Mesothelial cell of epicardium (in vitro differentiated cells): ENCODE measurements at regions not wholly inside any gene's neighbourhood (a gene's known extent, or its start where the extent isn't known, plus 50 kb on each side); places are given as distances from the start of the nearest gene placed in this dataset.
"Not testable (repeated sequence)": the region's sequence is repeated elsewhere in the genome, so short reads cannot be mapped to it uniquely, and the experiment has no call there.

ENCODE experiments used
- DNase-seq, 2 experiments: peaks; one replicate each; pipeline ENCODE4 v3.0.0; 2021; ENCODE audit warnings: low spot score in 2 of 2; ENCODE audit not compliant: unreplicated experiment in 2 of 2
- H3K27ac Mint-ChIP-seq: 2 replicates; pipeline ENCODE4 v1.8.0; 2021; ENCODE audit warnings: mixed read lengths
- H3K27me3 Mint-ChIP-seq: 2 replicates; pipeline ENCODE4 v1.8.0; 2021; ENCODE audit warnings: low read depth, mixed read lengths
- H3K36me3 Mint-ChIP-seq: 2 replicates; pipeline ENCODE4 v1.8.0; 2021; ENCODE audit warnings: mixed read lengths
- H3K4me1 Mint-ChIP-seq: 2 replicates; pipeline ENCODE4 v1.8.0; 2021; ENCODE audit warnings: mixed read lengths
- H3K4me3 Mint-ChIP-seq: 2 replicates; pipeline ENCODE4 v1.8.0; 2021; ENCODE audit warnings: mild to moderate bottlenecking, moderate library complexity, mixed read lengths
- H3K9me3 Mint-ChIP-seq: 2 replicates; pipeline ENCODE4 v1.8.0; 2021; ENCODE audit warnings: mixed read lengths
- TF ChIP-seq, protein P1 (sequence below): fragments of 200-600 bp; sonication (generic); IDR thresholded peaks from one replicate; pipeline ENCODE4 v1.5.0; 2021; ENCODE audit warnings: antibody characterized with exemption; ENCODE audit not compliant: unreplicated experiment

DNA sequence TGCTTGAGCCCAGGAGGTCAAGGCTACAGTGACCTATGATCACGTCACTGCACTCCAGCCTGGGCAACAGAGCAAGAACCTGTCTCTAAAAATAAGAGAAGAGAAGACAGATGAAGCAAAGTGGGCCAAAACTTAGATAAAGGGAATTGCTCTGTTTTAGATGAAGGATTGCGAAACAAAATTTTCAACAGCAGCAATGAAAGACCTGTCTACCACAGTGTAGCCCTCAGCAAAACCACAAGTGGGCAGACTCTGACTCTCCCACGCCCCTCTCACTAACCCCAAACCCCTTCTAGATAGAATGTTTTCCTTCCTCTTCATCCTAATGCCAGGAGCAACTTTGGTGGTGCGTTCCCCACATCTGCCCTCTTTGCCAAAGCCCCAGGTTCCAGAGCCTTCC lies 105.6 kb upstream of the ALDH3B2 start:
- Mint-ChIP-seq H3K4me3 (no peak overlapping the region), H3K27ac (no peak overlapping the region), H3K9me3 (no peaks in the 10 kb centered on the region), H3K27me3 (peaks cover 6% of the 10 kb centered on the region), H3K36me3 (no peaks in the 10 kb centered on the region), H3K4me1 (no peaks in the 10 kb centered on the region)
- DNase-seq = no peak
- TF ChIP-seq, protein P1, sequence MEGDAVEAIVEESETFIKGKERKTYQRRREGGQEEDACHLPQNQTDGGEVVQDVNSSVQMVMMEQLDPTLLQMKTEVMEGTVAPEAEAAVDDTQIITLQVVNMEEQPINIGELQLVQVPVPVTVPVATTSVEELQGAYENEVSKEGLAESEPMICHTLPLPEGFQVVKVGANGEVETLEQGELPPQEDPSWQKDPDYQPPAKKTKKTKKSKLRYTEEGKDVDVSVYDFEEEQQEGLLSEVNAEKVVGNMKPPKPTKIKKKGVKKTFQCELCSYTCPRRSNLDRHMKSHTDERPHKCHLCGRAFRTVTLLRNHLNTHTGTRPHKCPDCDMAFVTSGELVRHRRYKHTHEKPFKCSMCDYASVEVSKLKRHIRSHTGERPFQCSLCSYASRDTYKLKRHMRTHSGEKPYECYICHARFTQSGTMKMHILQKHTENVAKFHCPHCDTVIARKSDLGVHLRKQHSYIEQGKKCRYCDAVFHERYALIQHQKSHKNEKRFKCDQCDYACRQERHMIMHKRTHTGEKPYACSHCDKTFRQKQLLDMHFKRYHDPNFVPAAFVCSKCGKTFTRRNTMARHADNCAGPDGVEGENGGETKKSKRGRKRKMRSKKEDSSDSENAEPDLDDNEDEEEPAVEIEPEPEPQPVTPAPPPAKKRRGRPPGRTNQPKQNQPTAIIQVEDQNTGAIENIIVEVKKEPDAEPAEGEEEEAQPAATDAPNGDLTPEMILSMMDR = no peak

- not testable (repeated sequence) for H3K36me3 Mint-ChIP-seq
These were observed 104.9 kb upstream of the ALDH3B2 start for GRCh38 chr11:67779189-67779875.

GRCh38 chr11:67776852-67777520 lies 102.6 kb upstream of the ALDH3B2 start:
- Mint-ChIP-seq H3K27ac (no peak overlapping the region), H3K36me3 (no peaks in the 10 kb centered on the region), H3K4me1 (peaks cover 5% of the 10 kb centered on the region), H3K27me3 (peaks cover 14% of the 10 kb centered on the region), H3K9me3 (no peaks in the 10 kb centered on the region), H3K4me3 (no peak overlapping the region)
- DNase-seq = no peak
- TF ChIP-seq, protein P1 = no peak

More at GRCh38 chr11:67779189-67779875, 104.9 kb upstream of the ALDH3B2 start:
- H3K9me3 Mint-ChIP-seq, H3K4me3 Mint-ChIP-seq, DNase-seq, H3K27ac Mint-ChIP-seq, H3K4me1 Mint-ChIP-seq: not testable (repeated sequence)
- peaks cover 12% of the 10 kb centered on the region for H3K27me3 Mint-ChIP-seq

DNA sequence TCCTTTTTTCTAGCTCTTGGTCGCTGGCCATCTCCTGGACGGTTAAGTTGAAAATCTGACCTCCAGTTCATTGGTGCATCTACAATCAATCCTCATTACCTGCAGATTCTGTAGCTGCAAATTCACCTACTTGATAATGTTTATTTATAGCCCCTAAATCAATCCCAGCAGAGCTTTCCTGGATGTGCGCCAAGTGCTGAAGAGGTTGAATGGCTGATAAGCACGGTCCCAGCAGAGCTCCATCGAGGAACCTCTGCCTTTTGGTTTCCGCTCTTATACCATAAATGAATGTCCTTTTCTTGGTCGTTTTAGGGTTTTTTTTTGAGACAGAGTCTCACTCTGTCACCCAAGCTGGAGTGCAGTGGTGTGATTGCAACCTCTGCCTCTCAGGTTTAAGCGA lies 99.8 kb upstream of the ALDH3B2 start:
- not testable (repeated sequence) for H3K4me1 Mint-ChIP-seq, H3K4me3 Mint-ChIP-seq, H3K36me3 Mint-ChIP-seq, H3K27ac Mint-ChIP-seq, DNase-seq, H3K9me3 Mint-ChIP-seq
- peaks cover 14% of the 10 kb centered on the region for H3K27me3 Mint-ChIP-seq

- not testable (repeated sequence) for H3K27ac Mint-ChIP-seq, DNase-seq, H3K4me1 Mint-ChIP-seq, H3K27me3 Mint-ChIP-seq, H3K9me3 Mint-ChIP-seq, H3K4me3 Mint-ChIP-seq, H3K36me3 Mint-ChIP-seq
These were observed 93.7 kb upstream of the ALDH3B2 start for GRCh38 chr11:67768001-67768730.

DNA sequence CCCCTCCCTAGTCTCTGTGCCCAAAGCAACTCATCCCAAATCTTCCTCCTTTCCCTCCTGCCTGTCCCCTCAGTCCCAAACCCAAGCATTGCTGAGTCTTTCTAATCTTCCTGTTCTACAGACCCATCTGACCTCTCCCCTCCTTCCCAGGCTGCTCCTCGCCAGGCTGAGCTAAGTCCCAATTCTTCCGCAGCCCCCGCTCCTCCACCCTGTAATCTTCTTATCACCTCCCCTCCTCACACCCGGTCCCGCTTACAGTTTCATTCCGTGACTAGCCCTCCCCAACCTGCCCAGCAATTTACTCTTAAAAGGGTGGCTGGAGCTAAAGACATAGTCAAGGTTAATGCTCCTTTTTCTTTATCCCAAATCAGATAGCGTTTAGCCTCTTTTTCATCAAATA lies 86.8 kb upstream of the ALDH3B2 start:
- H3K4me1 Mint-ChIP-seq = peaks cover 44% of the 10 kb centered on the region
- not testable (repeated sequence) for H3K4me3 Mint-ChIP-seq, H3K27ac Mint-ChIP-seq, H3K27me3 Mint-ChIP-seq, H3K9me3 Mint-ChIP-seq, DNase-seq, H3K36me3 Mint-ChIP-seq

DNA sequence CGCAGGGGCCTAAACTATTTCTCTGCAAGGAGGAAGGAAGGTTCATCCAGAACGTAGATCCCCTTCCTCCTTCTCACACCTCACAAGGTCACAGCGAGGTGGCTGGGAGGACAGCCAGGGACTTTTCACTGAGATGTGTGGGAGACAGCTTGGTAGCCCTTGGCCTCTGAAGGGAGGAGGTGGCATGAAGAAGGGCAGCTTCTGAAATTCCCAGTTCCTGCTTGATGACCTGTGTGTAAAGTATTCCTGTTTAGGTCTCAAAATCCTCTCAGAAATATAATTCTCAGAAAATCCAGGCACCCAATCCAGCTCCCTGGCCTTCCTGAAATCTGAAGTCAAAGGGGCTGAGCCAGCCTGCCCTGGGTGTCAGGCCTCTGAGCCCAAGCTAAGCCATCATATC lies 84.9 kb upstream of the ALDH3B2 start:
- not testable (repeated sequence) for H3K27ac Mint-ChIP-seq, H3K9me3 Mint-ChIP-seq, H3K4me3 Mint-ChIP-seq, DNase-seq, H3K27me3 Mint-ChIP-seq, H3K36me3 Mint-ChIP-seq
- peaks cover 45% of the 10 kb centered on the region for H3K4me1 Mint-ChIP-seq

- DNase-seq, H3K4me3 Mint-ChIP-seq, H3K9me3 Mint-ChIP-seq, H3K36me3 Mint-ChIP-seq, H3K27me3 Mint-ChIP-seq: not testable (repeated sequence)
- H3K27ac Mint-ChIP-seq = peak overlapping the region; percentile 37
- peaks cover 52% of the 10 kb centered on the region for H3K4me1 Mint-ChIP-seq
These were observed 84.0 kb upstream of the ALDH3B2 start for GRCh38 chr11:67758467-67758866.

DNA sequence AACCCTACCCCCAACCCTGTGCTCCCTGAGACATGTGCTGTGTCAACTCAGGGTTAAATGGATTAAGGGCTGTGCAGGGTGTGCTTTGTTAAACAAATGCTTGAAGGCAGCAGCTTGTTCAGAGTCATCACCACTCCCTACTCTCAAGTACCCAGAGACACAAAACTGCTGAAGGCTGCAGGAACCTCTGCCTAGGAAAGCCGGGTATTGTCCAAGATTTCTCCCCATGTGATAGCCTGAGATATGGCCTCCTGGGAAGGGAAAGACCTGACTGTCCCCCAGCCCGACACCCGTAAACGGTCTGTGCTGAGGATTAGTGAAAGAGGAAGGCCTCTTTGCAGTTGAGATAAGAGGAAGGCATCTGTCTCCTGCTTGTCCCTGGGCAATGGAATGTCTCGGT lies 83.6 kb upstream of the ALDH3B2 start:
- Mint-ChIP-seq H3K27ac (peak overlapping the region; percentile 37), H3K4me1 (peaks cover 56% of the 10 kb centered on the region)
- not testable (repeated sequence) for H3K36me3 Mint-ChIP-seq, H3K27me3 Mint-ChIP-seq, H3K4me3 Mint-ChIP-seq, DNase-seq, H3K9me3 Mint-ChIP-seq

- not testable (repeated sequence) for H3K4me3 Mint-ChIP-seq, H3K9me3 Mint-ChIP-seq, DNase-seq, H3K27me3 Mint-ChIP-seq, H3K27ac Mint-ChIP-seq, H3K36me3 Mint-ChIP-seq
- peaks cover 37% of the 10 kb centered on the region for H3K4me1 Mint-ChIP-seq
These were observed 79.4 kb upstream of the ALDH3B2 start for GRCh38 chr11:67753820-67754219.
